Stomach (tissue), 8 donors: ENCODE measurements at regions not wholly inside any gene's neighbourhood (a gene's known extent, or its start where the extent isn't known, plus 50 kb on each side); places are given as distances from the start of the nearest gene placed in this dataset.

Source experiments
- DNase-seq, 2 donors: peaks; one replicate each; pipeline versions ENCODE4 v3.0.0 to v3.0.0-alpha.2; 2013 to 2019
- H3K27ac ChIP-seq, 5 donors: fragments of 200-600 bp in 4 of 5; sonication (generic) in 4 of 5; one replicate each; pipeline ENCODE4 v1.5.1; 2013 to 2019; ENCODE audit warnings: mild to moderate bottlenecking in 1 of 5, moderate library complexity in 1 of 5
- H3K27me3 ChIP-seq, 3 donors: fragments of 200-600 bp; sonication (generic); one replicate each; pipeline ENCODE4 v1.5.1; 2017 to 2019; ENCODE audit warnings: mixed run types in 1 of 3
- H3K36me3 ChIP-seq, 4 donors: fragments of 200-600 bp; sonication (generic); 1 replicate in 3 of 4; 2 replicates in 1 of 4; pipeline ENCODE4 v1.5.1; 2016 to 2019
- H3K4me1 ChIP-seq, 4 donors: fragments of 200-600 bp; sonication (generic); one replicate each; pipeline ENCODE4 v1.5.1; 2016 to 2019
- H3K4me3 ChIP-seq, 4 donors: fragments of 200-600 bp; sonication (generic) in 3 of 4; one replicate each; pipeline ENCODE4 v1.5.1; 2016 to 2019; ENCODE audit warnings: mild to moderate bottlenecking in 1 of 4
- H3K9me3 ChIP-seq, 4 donors: fragments of 200-600 bp; sonication (generic); one replicate each; pipeline ENCODE4 v1.5.1; 2016 to 2019
- CTCF ChIP-seq, 7 experiments: fragments of 450-650 bp in 4 of 7; fragments of 200-600 bp in 3 of 7; sonication (generic) in 3 of 7; IDR thresholded peaks; one replicate each; pipeline ENCODE4 v1.5.1; 2016 to 2019; ENCODE audit warnings: antibody characterized with exemption in 7 of 7, control low read depth in 2 of 7, mild to moderate bottlenecking in 1 of 7
- EP300 ChIP-seq: sonication (generic); formaldehyde crosslinking; IDR thresholded peaks from one replicate; pipeline ENCODE4 v1.6.1; 2017; ENCODE audit warnings: antibody characterized with exemption
- POLR2A ChIP-seq, 4 donors: fragments of 450-650 bp; IDR thresholded peaks; one replicate each; pipeline ENCODE4 v1.6.1; 2016; ENCODE audit warnings: antibody characterized with exemption in 4 of 4, control low read depth in 2 of 4, mild to moderate bottlenecking in 1 of 4, moderate library complexity in 1 of 4
- POLR2AphosphoS5 ChIP-seq, 3 donors: sonication (generic); formaldehyde crosslinking; IDR thresholded peaks; one replicate each; pipeline ENCODE4 v1.6.1; 2016; ENCODE audit warnings: antibody characterized with exemption in 3 of 3
- WGBS, 5 donors: extraction: QIAGEN DNeasy Blood & Tissue Kit in 3 of 5; methylation state at CpG; one replicate each; pipeline versions ENCODE4 v1.1.5 to v1.1.7; 2013 to 2018; 5-methylcytosine and 5-hydroxymethylcytosine counted together
- intact Hi-C: fragments of 100-400 bp; cut with DNase I; formaldehyde crosslinking; loops from one replicate; pipeline ENCODE4 v1.15.1; 2023; ENCODE audit warnings: low total_unique reads
- donor health status: healthy with polysubstance abuse.
- donor health status: Bipolar disorder and iron deficiency.
- donor health status: healthy.

DNA sequence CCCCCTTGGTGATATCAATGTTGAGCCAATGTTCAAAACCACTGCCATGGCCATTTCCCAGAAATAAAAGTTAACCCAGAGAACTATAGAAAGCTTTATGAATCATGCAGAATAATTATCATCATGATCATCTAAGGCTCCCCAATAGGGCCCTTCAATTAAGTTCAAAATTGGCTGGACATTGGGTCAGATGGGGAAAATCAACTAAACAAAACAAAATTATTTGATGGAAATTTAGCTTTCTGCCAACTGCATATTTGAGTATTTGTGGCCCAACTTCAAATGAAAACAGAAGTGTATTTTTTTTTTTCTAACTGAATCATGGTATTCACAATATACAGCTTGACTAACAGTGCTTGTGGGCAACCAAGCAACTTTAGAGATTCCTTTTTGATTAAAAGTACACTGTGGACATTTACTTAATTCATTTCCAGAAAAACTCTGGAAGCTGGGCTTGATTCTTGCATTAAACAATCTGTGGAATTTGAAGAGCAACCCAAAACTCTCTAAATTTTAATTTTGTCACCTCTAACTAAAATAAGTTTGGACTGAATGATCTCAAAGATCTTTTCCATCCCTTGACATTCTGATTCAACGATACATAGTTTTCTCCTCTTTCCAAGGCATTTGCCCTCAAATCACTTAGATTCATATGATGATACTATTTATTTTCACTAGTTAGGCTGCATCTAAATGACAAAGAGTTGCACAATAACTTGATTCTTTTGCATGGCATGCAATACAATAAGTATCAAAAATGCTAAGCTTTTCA, 203.2 kb downstream of the AHR start:
- no peak for DNase-seq
- WGBS, 5 donors: 84 to 92% (median 86%) methylated on average over 1 of the region's 1 CpG
- Histone ChIP-seq H3K27ac (no peak overlapping the region), H3K4me1 (peaks cover 0 to 10% (median 0%) of the 10 kb centered on the region in 4 donors), H3K9me3 (no peaks in the 10 kb centered on the region), H3K4me3 (no peak overlapping the region), H3K36me3 (no peaks in the 10 kb centered on the region), H3K27me3 (no peaks in the 10 kb centered on the region)
- intact Hi-C loops: no loop called here
- no peak for TF ChIP-seq POLR2A (IDR thresholded peaks at IDR 0.05)

DNA sequence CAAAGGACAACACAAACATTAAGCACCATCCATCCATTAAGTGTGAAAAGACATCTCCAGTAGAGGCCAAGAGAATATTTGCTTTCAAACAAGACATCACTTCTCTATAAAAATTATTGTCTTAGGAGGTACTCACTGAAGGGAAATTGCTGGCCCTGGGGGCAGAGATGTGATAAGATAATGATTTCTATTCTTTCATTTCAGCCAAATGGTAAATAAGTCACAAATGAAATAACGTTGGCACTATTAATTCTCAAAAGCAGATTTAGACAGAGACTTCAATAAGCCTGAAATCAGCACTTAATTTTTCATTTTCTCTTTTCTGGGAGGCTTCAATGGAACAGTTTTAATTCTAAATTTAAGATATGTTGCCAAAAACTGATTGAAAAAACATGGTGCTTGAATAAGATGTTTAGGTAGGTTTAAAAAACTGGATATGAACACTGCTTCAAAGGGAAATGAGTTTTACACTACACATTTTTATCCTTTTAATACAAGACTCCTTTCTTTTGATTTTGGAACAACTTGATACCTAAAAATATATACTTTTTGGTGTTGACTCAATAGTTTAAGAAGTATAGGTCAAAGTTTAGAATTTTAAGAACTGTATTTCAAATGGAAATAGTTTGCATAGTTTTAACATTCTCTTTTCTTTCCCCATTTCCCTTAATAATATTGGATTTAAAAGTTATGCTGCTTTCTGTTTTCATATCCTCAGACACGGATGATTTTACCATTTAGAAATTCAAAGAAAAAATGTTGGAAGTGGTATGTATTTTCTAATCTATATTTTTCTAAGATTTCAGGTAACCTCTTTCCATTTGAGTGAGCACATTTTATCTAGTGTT, 204.0 kb downstream of the AHR start:
- H3K4me3 ChIP-seq: no peak overlapping the region
- no peak for DNase-seq
- no peaks in the 10 kb centered on the region for H3K9me3 ChIP-seq
- H3K4me1 ChIP-seq: peaks cover 0 to 10% (median 0%) of the 10 kb centered on the region in 4 donors
- H3K36me3 ChIP-seq: no peaks in the 10 kb centered on the region
- H3K27ac ChIP-seq: no peak overlapping the region
- intact Hi-C loops: no loop called here
- TF ChIP-seq POLR2AphosphoS5 (IDR thresholded peaks at IDR 0.05) (no peak), POLR2A (IDR thresholded peaks at IDR 0.05) (no peak), EP300 (no peak), CTCF (IDR thresholded peaks at IDR 0.05) (no peak)
- H3K27me3 ChIP-seq: no peaks in the 10 kb centered on the region
- WGBS, 5 donors: 45 to 60% (median 55%) methylated on average over 2 of the region's 2 CpGs

GRCh38 chr7:17506095-17506494, 207.6 kb downstream of the AHR start:
- peak; percentile 43 to 73 for DNase-seq
- H3K27ac ChIP-seq: no peak overlapping the region
- peaks cover 0 to 10% (median 0%) of the 10 kb centered on the region in 4 donors for H3K4me1 ChIP-seq
- no peaks in the 10 kb centered on the region for H3K27me3 ChIP-seq
- H3K9me3 ChIP-seq: no peaks in the 10 kb centered on the region
- no peak overlapping the region for H3K4me3 ChIP-seq
- H3K36me3 ChIP-seq: no peaks in the 10 kb centered on the region
- whole genome bisulfite sequencing, 5 donors: 19 to 38% (median 28%) methylated on average over 3 of the region's 3 CpGs
- intact Hi-C loops: no loop called here
- TF ChIP-seq CTCF (IDR thresholded peaks at IDR 0.05) (no peak), POLR2AphosphoS5 (IDR thresholded peaks at IDR 0.05) (peak in 2 of 3 donors; percentile 54 to 63), POLR2A (IDR thresholded peaks at IDR 0.05) (no peak), EP300 (no peak)

DNA sequence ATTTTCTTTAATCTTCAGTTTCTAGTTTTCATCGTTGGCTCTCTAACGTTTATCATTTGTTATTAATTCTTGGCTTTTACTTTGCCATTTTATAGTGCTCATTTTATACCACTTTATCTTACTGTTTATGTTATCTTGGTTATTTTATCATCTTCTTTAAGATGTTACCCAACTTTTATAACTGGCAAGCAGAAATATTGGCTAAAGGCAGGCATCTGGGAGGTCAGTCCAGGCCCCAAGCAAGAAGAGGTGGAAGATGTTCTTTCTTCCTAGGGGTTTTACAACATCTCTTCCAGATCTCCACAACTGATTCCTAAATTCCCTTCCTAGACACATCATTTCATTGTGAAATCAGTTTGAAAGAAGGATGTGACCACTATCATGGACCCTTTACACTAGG, 208.1 kb downstream of the AHR start:
- Histone ChIP-seq H3K36me3 (no peaks in the 10 kb centered on the region), H3K27me3 (no peaks in the 10 kb centered on the region), H3K9me3 (no peaks in the 10 kb centered on the region), H3K4me1 (peaks cover 0 to 12% (median 0%) of the 10 kb centered on the region in 4 donors), H3K27ac (no peak overlapping the region), H3K4me3 (no peak overlapping the region)
- no peak for TF ChIP-seq POLR2AphosphoS5 (IDR thresholded peaks at IDR 0.05)
- no peak for TF ChIP-seq CTCF (IDR thresholded peaks at IDR 0.05)
- no peak for TF ChIP-seq POLR2A (IDR thresholded peaks at IDR 0.05)
- no peak for TF ChIP-seq EP300
- WGBS, 5 donors: 70 to 86% (median 79%) methylated on average over 2 of the region's 2 CpGs
- intact Hi-C loops: no loop called here
- no peak for DNase-seq
